Activated CD8-positive, alpha-beta memory T cell treated with anti-CD3 and anti-CD28 coated beads, Interleukin-2, amount 50 U/mL, for 4 hours (primary cell): ENCODE measurements at regions not wholly inside any gene's neighbourhood (a gene's known extent, or its start where the extent isn't known, plus 50 kb on each side); places are given as distances from the start of the nearest gene placed in this dataset.

Source experiments
- DNase-seq: peaks from one replicate; pipeline ENCODE4 v3.0.0-alpha.2; 2020

- no peak for DNase-seq
Observed at GRCh38 chr5:73373814-73374510, 74.6 kb downstream of the FOXD1 start.

- DNase-seq, result no peak
Observed at GRCh38 chr5:73370640-73371583, 77.7 kb downstream of the FOXD1 start.

GRCh38 chr5:73370095-73370494, 78.5 kb downstream of the FOXD1 start:
- no peak for DNase-seq

GRCh38 chr5:73369278-73369677, 79.3 kb downstream of the FOXD1 start:
- no peak for DNase-seq

DNA sequence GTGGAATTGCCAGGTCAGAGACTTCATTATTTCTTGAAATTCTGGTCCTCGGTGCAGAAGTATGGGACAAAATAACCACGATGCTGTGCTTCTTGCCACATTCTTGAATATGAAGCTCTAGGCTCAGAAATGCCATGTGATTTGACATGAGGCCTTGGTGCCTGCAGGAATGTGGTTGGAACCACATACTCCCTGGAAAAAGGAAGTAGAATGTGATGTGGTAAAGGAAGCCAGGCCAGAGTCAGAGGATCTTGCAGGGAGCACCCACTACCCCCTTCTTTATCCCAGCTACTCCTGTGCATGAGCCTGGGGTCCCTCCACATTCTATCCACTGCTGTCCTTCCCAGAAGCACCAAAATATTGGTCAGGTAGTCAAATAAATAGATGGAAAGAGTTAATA, 80.9 kb downstream of the FOXD1 start:
- DNase-seq, result no peak

DNA sequence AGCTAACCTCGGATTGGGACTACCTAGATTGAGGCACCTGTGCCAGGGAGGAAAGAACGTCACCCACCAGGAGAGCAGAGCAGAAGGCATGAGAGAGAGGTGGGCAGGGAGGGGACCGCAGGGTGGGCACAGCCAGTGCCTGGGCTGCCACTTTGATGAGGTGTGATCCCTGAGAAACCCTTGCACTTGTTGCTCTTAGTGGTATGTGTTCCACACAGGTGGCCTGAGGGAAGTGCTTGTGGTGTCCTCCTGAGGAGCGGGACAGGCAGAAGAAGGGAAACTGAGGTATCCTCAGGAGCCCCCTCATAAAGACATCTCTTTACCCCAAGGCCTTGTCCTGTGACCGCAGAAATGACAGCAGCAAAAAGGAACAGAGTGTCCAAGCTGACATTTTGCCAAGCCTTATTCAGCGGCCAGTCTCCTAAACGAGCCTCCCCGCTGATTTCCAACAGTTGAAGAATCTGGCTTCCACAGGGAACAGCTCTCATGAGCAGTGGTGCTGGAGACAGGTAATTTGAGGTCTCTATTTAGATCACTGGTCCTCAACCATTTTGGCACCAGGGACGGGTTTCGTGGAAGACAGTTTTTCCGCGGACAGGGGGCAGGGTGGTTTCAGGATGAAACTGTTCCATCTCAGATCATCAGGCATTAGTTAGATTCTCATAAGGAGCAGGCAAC, 82.4 kb downstream of the FOXD1 start:
- no peak for DNase-seq

DNA sequence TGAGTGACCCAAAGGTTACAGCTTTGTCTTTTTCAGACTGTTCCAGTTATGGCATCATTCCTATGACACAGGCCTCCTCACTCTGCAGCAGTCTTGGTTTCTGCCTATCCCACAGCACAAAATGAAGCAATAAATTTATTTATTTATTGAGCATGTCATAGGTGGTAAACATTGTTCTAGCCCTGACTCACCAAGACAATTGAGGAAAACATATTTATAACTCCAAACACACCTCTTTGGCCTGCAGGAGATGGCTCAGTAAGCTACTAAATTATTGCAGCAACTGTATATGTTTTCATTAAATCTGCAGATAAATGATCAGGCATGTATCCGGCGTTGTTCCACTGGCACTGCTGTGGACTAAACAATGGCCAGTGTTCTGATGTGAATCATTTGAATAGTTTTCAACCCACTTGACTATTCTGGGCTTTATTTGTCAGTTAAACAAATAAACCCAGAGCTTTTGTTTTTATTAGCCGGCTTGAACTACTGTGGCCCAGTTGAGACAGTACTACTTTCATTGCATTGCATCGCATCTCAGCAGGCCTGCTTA, 83.2 kb downstream of the FOXD1 start:
- no peak for DNase-seq

DNA sequence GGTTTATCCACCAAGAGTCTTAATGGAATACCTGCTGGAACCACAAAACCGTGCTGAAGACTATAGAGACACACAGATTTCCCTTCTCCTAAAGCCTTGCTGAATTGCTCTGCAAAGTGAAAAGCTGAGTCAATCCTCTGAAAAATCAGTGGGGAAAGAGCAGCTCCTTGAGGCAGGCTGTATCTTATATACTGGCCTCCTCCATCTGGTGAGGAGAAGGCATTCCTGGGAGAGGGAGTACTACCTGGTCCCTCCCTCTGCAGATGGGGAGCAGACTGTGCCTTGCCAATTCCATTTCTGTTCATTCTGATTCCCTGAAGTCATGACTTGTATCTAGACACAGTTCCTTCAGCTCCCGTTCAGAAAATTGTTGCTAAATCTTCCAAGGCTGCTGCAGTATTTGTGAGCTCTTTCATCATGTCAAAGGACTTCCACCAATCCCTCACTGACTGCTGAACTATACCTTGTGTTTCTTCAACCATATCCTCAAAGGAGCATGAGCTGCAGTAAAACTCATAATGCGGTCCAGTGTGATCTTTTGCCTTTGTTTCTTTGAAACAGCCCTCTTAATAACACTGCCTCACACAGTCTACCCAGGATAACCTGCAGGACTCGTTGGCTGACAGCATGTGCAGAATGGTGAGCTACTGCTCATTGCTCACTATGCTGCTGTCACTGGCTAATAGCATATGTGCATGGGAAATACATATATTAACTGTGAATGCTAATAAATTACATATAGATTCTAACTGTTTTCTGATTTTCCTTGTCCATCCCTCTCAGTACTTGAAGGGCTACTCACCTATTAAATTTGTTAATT, 84.5 kb downstream of the FOXD1 start:
- no peak for DNase-seq

GRCh38 chr5:73359395-73359794, 89.2 kb downstream of the FOXD1 start:
- DNase-seq, result no peak

GRCh38 chr5:73358366-73358765, 90.2 kb downstream of the FOXD1 start:
- no peak for DNase-seq

DNA sequence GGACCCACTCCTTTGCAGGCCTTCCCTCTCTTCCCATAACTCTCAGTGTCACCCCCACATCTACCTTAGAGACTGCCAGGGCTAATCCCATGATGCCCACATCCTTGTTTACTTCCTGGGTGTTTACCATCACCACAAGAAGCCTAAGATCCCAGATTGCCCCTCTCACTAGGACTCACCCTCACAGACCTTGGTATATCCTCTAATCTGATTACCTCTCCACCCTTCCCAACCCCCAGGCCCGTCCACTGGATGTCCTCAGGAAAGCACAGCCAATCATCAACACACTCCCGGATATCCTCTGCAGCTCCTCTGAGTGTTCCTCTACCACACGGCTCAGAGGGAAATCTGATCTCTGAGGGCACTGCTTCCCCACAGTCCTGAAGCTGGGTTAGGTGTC, 91.0 kb downstream of the FOXD1 start:
- DNase-seq, result no peak

DNA sequence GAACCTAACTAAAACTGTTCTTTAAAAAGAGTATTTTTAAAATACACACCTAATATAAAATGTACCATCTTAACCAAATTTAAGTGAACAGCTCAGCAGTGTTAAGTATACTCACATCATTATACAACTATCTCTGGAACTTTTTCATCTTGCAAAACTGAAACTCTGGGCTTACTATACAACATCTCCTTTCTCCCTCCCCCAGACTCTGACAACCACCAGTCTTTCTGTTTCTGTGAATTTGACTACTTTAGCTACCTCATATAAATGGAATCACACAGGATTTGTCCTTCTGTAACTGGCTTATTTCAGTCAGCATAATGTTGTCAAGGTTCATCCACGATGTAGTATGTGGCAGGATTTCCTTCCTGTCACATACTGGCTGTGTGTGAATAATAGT, 93.5 kb downstream of the FOXD1 start:
- no peak for DNase-seq

DNA sequence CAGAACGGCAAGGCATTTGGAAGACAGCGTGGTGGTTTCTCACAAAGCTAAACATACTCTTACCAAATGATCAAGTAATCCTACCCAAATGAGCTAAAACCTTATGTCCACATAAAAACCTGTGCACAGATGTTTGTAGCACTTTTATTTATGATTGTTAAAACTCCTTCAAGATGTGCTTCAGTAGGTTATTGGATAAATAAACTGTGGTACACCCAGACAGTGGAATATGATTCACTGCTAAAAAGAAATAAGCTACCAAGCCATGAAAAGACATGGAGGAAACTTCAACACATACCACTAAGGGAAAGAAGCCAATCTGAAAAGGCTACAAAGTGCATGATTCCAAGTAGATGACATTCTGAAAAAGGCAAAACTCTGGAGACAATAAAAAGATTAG, 94.2 kb downstream of the FOXD1 start:
- DNase-seq, result no peak

GRCh38 chr5:73352649-73353230, 95.8 kb downstream of the FOXD1 start:
- DNase-seq, result no peak

GRCh38 chr5:73352243-73352642, 96.3 kb downstream of the FOXD1 start:
- no peak for DNase-seq

DNA sequence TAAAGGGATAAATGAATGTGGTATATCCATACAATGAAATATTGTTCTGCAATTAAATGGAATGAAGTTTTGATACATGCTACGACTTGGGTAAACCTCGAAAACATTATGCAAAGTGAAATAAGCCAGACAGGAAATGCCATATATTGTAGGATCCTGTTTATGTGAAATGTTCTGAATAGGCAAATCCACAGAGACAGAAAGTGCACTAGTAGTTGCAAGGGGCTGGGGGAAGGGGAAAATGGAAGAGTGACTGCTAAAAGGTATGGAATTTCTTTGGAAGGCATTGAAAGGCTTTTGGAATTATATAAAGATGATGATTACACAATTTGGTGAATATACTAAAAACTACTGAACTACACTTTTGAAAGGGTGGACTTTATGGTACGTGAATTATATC, 97.0 kb downstream of the FOXD1 start:
- DNase-seq, result no peak

GRCh38 chr5:73346878-73347408, 101.6 kb downstream of the FOXD1 start:
- no peak for DNase-seq

GRCh38 chr5:73344835-73345234, 103.7 kb downstream of the FOXD1 start:
- no peak for DNase-seq

DNA sequence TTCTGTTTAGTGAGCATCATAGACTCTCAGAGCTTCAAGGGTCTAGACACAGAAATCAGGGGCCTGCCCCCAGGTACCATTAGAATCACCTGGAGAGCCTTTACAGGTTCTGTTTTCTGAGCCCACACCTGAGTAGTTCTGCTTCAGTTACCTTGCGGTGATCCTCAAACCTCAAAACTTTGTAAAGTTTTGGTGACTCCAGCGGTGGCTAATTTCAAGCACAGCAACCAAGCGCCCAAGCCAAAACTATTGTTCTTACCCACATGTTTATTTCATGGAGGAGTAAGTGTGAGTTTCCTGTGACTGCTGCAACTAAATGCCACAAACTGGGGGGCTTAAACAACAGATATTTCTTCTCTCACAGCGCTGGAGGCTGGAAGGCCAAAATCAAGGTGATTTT, 108.9 kb downstream of the FOXD1 start:
- DNase-seq, result no peak

- DNase-seq, result no peak
Observed at GRCh38 chr5:73339051-73339575, 109.5 kb downstream of the FOXD1 start.

GRCh38 chr5:73338256-73339050, 110.1 kb downstream of the FOXD1 start:
- no peak for DNase-seq
